LNCaP clone FGC (cell line): ENCODE measurements at regions not wholly inside any gene's neighbourhood (a gene's known extent, or its start where the extent isn't known, plus 50 kb on each side); places are given as distances from the start of the nearest gene placed in this dataset.
"Not testable (repeated sequence)": the region's sequence is repeated elsewhere in the genome, so short reads cannot be mapped to it uniquely, and the experiment has no call there.

Experiments used
- DNase-seq: peaks from one replicate; pipeline ENCODE4 v3.0.0-alpha.2; 2011; ENCODE audit warnings: low read depth
- H3K4me3 ChIP-seq: 2 replicates; pipeline ENCODE4 v1.5.1; 2011; ENCODE audit warnings: mild to moderate bottlenecking, low read depth, low read length, control low read depth
- TF ChIP-seq, protein P1 (sequence below): IDR thresholded peaks from 2 replicates; pipeline ENCODE4 v1.5.1; 2012; ENCODE audit warnings: mild to moderate bottlenecking; ENCODE audit not compliant: control insufficient read depth, insufficient read depth; ENCODE audit errors: extremely low read depth

DNA sequence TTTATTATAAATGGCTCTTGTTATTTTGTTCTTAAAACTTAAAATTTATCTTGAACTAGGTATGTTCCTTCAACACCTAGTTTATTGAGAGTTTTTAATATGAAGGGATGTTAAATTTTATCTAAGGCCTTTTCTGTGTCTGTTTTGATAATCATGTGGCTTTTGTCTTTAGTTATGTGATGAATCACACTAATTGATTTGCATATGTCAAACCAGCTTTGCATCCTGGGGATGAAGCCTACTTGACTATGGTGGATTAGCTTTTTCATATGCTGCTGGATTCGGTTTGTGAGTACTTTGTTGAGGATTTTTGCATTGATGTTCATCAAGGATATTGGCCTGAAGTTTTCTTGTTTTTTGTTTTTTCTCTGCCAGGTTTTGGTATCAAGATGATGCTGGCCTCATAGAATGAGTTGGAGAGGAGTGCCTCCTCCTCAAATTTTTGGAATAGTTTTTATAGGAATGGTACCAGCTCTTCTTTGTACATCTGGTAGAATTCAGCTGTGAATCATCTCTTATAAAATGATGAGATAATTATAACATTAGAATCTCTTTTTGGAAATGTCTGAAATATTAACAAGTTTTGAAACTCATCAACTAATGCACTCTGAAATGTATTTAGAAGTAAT lies 78.7 kb upstream of the AGR3 start:
- TF ChIP-seq, protein P1, sequence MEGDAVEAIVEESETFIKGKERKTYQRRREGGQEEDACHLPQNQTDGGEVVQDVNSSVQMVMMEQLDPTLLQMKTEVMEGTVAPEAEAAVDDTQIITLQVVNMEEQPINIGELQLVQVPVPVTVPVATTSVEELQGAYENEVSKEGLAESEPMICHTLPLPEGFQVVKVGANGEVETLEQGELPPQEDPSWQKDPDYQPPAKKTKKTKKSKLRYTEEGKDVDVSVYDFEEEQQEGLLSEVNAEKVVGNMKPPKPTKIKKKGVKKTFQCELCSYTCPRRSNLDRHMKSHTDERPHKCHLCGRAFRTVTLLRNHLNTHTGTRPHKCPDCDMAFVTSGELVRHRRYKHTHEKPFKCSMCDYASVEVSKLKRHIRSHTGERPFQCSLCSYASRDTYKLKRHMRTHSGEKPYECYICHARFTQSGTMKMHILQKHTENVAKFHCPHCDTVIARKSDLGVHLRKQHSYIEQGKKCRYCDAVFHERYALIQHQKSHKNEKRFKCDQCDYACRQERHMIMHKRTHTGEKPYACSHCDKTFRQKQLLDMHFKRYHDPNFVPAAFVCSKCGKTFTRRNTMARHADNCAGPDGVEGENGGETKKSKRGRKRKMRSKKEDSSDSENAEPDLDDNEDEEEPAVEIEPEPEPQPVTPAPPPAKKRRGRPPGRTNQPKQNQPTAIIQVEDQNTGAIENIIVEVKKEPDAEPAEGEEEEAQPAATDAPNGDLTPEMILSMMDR = no peak
- H3K4me3 ChIP-seq = no peak overlapping the region
- no peak for DNase-seq

DNA sequence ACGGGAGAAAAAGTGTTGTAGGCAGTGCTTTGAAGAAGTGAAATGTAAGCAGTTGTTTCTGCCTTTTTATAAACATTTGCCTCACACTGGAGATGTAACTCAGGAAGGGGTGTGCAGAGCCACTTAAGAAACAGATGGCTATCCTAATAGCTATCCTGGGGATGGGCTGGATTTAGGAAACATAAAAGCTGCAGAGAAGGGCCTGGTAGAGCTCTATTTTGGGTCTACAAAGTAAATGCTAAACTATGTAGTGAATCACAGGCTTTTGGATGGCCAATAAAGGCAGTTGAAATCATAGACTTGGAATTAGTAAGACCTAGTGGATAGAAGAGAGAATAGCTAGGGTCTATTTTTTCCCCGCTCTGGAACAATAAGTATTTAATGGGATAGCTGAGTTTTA lies 79.9 kb upstream of the AGR3 start:
- DNase-seq = no peak
- H3K4me3 ChIP-seq = no peak overlapping the region
- TF ChIP-seq, protein P1 = no peak

DNA sequence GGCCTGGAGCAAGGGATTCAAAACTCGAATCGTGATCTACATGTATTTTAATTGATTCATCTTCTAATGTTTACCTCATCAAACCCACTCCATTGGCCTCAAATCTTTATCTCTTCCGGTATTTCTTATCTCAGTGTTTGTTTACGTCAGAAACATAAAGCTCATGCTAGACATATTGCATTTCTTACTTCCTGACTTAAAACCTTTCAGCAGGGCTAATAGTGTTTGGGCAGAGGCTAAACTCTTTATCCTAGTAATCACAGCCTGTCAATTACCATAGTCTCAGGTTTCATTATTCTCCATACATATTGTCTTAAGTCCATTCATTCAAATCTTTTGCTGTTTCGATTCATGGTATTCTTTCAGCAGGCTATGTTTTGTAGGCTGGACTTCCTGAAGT lies 81.3 kb upstream of the AGR3 start:
- no peak for DNase-seq
- no peak overlapping the region for H3K4me3 ChIP-seq
- TF ChIP-seq, protein P1 = no peak

DNA sequence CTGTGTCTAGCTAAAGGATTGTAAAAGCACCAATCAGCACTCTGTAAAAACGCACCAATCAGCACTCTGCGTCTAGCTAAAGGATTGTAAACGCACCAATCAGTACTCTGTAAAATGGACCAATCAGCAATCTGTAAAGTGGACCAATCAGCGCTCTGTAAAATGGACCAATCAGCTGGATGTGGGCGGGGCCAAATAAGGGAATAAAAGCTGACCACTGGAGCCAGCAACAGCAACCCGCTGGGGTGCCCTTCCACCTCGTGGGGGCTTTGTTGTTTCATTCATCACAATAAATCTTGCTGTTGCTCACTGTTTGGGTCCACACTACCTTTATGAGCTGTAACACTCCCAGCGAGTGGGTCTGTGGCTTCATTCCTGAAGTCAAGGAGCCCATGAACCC lies 83.9 kb upstream of the AGR3 start:
- H3K4me3 ChIP-seq, DNase-seq: not testable (repeated sequence)

DNA sequence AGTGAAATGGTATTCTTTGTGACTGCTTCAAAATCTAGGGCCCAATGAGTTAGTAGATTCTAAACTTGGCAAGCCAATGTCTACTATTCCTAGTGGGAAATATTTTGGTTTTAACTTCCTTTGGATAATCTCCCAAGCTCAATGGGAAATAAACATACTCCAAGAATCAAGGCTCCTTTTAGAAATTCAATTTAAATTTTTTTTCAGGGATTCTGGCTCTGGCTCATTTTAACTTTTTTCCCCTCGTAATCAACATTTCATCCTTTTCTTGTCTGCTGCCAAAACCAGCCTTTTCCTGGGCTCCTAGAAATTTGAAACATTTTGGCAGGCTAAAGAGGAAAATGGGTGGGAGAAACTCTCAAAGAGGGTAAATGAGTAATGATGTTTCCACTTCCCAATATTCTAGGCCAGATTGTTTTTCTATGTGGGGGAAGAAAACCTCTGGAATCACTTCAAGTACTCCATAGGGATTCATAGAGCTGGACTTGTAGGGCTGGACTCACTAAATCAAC lies 85.6 kb upstream of the AGR3 start:
- no peak overlapping the region for H3K4me3 ChIP-seq
- DNase-seq = no peak
- TF ChIP-seq, protein P1 = no peak

DNA sequence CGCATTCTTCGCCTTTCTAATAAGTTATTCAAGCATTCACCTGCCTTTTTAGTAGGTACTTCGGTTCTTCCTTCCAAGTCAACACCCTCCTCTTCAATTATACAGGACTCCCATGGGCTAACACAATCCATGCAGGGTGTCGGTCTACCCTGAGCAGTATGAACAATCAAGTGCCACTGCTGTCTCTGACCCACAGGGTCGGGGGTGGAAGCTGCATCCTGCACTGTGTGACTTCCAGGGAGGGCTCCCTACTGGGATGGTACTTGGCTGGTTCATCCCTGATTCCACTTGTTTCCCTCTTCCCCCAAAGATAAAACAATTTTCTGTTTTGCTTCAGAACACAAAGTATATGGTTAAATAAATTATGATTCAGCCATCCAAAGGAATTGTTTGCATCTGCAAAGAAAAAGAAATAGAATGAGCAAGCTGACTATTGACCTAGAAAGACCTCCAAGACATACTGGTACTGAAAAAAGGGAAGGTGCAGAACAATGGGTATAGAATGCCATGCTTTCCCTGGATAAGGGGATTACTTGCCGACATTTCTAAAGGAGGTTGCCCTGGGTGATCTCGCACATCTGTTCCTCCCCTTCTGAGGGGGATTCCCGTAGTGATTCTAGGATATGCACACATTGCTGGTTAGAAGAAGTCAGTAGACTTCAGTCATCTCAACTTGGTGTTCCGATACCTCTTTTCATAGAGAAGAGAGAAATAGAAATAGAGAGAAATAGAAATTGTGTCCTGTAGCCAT lies 89.1 kb upstream of the AGR3 start:
- TF ChIP-seq, protein P1 = no peak
- DNase-seq = no peak
- H3K4me3 ChIP-seq = no peak overlapping the region

DNA sequence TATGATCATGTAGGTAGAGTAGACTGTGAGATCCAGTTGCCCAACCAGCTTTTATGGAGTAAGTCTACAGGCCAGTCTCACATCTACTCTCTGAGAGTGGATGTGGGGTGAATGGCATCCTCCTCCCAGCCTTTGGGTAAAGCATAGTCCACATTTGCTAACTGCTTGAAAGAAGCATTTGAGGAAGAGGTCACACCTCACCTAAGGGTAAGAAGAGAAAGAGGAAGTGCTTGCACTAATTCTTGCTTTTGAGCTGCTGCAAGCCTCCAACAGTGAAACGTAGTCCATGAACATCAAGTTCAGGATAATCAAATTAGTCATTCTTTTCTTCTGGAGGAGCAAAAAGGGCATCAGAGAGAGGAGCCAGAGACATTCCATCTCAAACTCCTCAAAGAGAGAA lies 93.9 kb upstream of the AGR3 start:
- TF ChIP-seq, protein P1 = no peak
- DNase-seq = no peak
- H3K4me3 ChIP-seq = no peak overlapping the region
